T-helper 17 cell (primary cell): ENCODE measurements at regions not wholly inside any gene's neighbourhood (a gene's known extent, or its start where the extent isn't known, plus 50 kb on each side); places are given as distances from the start of the nearest gene placed in this dataset.

Experiments
- ATAC-seq: fragments of 150-1000 bp; cut with Tn5 transposase; 2 replicates; pipeline ENCODE4 v1.10.0; 2021; ENCODE audit warnings: mild to moderate bottlenecking, moderate library complexity
- DNase-seq, 3 donors: peaks; one replicate each; pipeline versions ENCODE4 v3.0.0 to v3.0.0-alpha.2; 2020 to 2021
- H3K9me3 ChIP-seq: one replicate; pipeline ENCODE4 v1.7.0; 2013; ENCODE audit warnings: low read length, mild to moderate bottlenecking; ENCODE audit not compliant: control insufficient read depth, poor library complexity, severe bottlenecking
- H3K27ac Mint-ChIP-seq: one replicate; pipeline ENCODE4 v1.8.0; 2022; ENCODE audit warnings: mild to moderate bottlenecking, moderate library complexity, mixed read lengths
- H3K27me3 Mint-ChIP-seq: one replicate; pipeline ENCODE4 v1.8.0; 2022; ENCODE audit warnings: mixed read lengths
- H3K36me3 Mint-ChIP-seq: one replicate; pipeline ENCODE4 v1.8.0; 2022; ENCODE audit warnings: low read depth, mixed read lengths
- H3K4me1 Mint-ChIP-seq: one replicate; pipeline ENCODE4 v1.8.0; 2022; ENCODE audit warnings: mild to moderate bottlenecking, mixed read lengths
- H3K4me3 Mint-ChIP-seq: one replicate; pipeline ENCODE4 v1.8.0; 2022; ENCODE audit warnings: mild to moderate bottlenecking, moderate library complexity, mixed read lengths

GRCh38 chr17:13918247-13918646 is 151.1 kb upstream of the COX10 start:
- no peak overlapping the region for H3K4me3 Mint-ChIP-seq
- DNase-seq = no peak
- no peak overlapping the region for H3K27ac Mint-ChIP-seq
- no peaks in the 10 kb centered on the region for H3K9me3 ChIP-seq
- peaks cover 3% of the 10 kb centered on the region for H3K4me1 Mint-ChIP-seq
- ATAC-seq = no peak
- no peaks in the 10 kb centered on the region for H3K27me3 Mint-ChIP-seq
- H3K36me3 Mint-ChIP-seq = peaks cover 4% of the 10 kb centered on the region

DNA sequence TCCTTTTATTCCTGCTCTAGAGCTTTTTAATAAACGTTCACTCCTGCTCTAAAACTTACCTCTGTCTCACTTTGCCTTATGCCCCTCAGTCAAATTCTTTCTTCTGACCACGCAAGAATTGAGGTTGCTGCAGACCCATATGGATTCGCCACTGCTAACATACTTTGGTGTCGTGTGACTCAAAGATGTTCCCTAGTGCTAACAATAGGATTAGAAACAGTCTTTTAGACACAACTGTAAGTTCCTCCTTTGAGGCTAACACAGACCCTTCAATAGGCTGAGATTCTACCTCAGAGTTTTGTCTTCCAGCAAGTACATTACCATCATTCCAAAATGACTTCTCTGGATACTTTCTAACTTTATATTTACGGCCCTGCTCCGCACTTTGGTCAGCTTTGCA is 149.5 kb upstream of the COX10 start:
- H3K9me3 ChIP-seq = no peaks in the 10 kb centered on the region
- ATAC-seq (no peak), DNase-seq (no peak)
- Mint-ChIP-seq H3K4me1 (peaks cover 3% of the 10 kb centered on the region), H3K27ac (no peak overlapping the region), H3K36me3 (peaks cover 4% of the 10 kb centered on the region), H3K27me3 (no peaks in the 10 kb centered on the region), H3K4me3 (no peak overlapping the region)

DNA sequence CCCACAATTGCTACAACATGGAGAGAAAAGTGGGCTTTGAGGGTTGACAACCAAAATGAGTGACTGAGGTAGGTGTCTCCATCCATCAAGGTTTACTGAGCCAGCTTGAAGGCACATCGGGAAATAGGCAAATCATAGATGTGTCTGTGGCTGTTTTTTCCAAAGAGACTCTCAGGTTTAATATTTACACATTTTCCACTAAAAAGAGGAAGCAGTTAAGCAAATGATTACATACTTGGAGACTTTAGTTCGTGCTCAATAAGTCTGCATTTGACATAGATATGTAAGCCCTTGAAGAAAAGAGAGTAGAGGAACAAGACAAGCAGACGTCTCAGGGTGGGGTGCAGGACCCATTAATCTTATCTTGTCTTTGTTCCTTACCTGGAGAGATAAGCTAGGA is 148.9 kb upstream of the COX10 start:
- no peak overlapping the region for H3K4me3 Mint-ChIP-seq
- no peaks in the 10 kb centered on the region for H3K27me3 Mint-ChIP-seq
- H3K27ac Mint-ChIP-seq = no peak overlapping the region
- peaks cover 1% of the 10 kb centered on the region for H3K4me1 Mint-ChIP-seq
- no peak for DNase-seq
- H3K36me3 Mint-ChIP-seq = peaks cover 4% of the 10 kb centered on the region
- H3K9me3 ChIP-seq = no peaks in the 10 kb centered on the region
- no peak for ATAC-seq

- no peak overlapping the region for H3K27ac Mint-ChIP-seq
- no peaks in the 10 kb centered on the region for H3K4me1 Mint-ChIP-seq
- no peaks in the 10 kb centered on the region for H3K27me3 Mint-ChIP-seq
- DNase-seq (no peak), ATAC-seq (no peak)
- no peak overlapping the region for H3K4me3 Mint-ChIP-seq
- H3K9me3 ChIP-seq = no peaks in the 10 kb centered on the region
- peaks cover 4% of the 10 kb centered on the region for H3K36me3 Mint-ChIP-seq
Observed at GRCh38 chr17:13921841-13922776, 147.2 kb upstream of the COX10 start.

GRCh38 chr17:13922885-13923284 is 146.4 kb upstream of the COX10 start:
- Mint-ChIP-seq H3K4me1 (no peaks in the 10 kb centered on the region), H3K4me3 (no peak overlapping the region), H3K27ac (no peak overlapping the region), H3K36me3 (peaks cover 2% of the 10 kb centered on the region), H3K27me3 (no peaks in the 10 kb centered on the region)
- no peak for DNase-seq
- H3K9me3 ChIP-seq = no peaks in the 10 kb centered on the region
- ATAC-seq = no peak

GRCh38 chr17:13925579-13925978 is 143.7 kb upstream of the COX10 start:
- no peak overlapping the region for H3K4me3 Mint-ChIP-seq
- H3K27ac Mint-ChIP-seq = no peak overlapping the region
- H3K27me3 Mint-ChIP-seq = no peaks in the 10 kb centered on the region
- no peaks in the 10 kb centered on the region for H3K4me1 Mint-ChIP-seq
- ATAC-seq = no peak
- DNase-seq = no peak
- no peaks in the 10 kb centered on the region for H3K9me3 ChIP-seq
- no peaks in the 10 kb centered on the region for H3K36me3 Mint-ChIP-seq

- Mint-ChIP-seq H3K27ac (no peak overlapping the region), H3K4me1 (no peaks in the 10 kb centered on the region)
- DNase-seq = no peak
Observed at GRCh38 chr17:13931111-13931526, 138.2 kb upstream of the COX10 start.

DNA sequence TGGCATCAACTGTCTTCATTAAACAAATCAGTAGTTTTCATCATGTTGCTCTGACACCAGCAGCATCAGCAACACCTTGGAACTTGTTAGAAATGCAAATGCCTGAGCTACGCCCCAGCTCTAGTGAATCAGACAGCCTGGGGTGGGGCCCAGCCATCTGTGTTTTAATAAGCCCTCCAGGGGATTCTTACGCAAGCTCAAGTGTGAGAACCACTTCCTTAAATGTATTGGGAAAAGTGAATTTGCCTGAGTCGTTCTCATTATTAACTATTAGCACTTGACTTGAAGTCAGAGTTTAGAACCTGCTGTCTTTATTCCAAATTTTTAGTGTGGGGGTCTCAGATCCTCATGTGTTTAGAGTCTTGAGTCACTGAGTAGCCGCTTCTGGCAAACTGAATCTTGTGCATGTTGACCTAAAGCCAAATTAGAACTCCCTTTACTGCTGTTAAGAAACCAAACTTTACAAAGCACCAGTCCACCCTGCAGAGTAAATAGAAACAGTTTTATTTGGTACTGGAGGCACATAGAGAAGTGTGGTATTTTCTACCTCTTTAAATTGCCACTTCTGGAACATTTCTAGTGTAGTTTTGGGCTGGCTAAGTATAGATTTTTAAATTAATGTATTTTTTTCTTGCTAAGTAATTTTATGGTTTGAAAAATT is 137.4 kb upstream of the COX10 start:
- ATAC-seq = peak; percentile 67
- Mint-ChIP-seq H3K36me3 (peaks cover 2% of the 10 kb centered on the region), H3K27ac (no peak overlapping the region), H3K4me1 (no peaks in the 10 kb centered on the region), H3K27me3 (no peaks in the 10 kb centered on the region), H3K4me3 (no peak overlapping the region)
- no peaks in the 10 kb centered on the region for H3K9me3 ChIP-seq
- DNase-seq = no peak

More at GRCh38 chr17:13931111-13931526, 138.2 kb upstream of the COX10 start:
- no peaks in the 10 kb centered on the region for H3K27me3 Mint-ChIP-seq
- peak; percentile 65 for ATAC-seq
- H3K4me3 Mint-ChIP-seq = no peak overlapping the region
- no peaks in the 10 kb centered on the region for H3K9me3 ChIP-seq
- H3K36me3 Mint-ChIP-seq = peaks cover 2% of the 10 kb centered on the region

- H3K4me3 Mint-ChIP-seq = no peak overlapping the region
- DNase-seq = no peak
Observed at GRCh38 chr17:13933441-13934276, 135.6 kb upstream of the COX10 start.

DNA sequence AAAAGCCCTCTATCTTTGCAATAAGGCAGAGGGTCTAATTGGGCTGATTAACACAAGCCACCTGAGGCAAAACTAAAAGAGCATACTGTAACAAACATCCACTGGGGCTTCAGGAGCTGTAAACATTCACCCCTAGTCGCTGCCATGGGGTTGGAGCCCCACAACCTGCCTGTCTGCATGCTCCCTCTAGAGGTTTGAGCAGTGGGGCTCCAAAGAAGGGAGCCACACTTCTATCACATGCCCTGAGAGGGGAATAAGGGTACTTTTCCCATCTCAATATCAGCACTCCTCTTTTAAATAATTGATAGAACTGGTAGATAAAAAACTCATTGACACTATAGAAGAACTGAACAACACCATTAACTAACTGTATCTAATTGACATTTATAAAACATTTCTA is 130.1 kb upstream of the COX10 start:
- no peak for DNase-seq
- H3K27me3 Mint-ChIP-seq = no peaks in the 10 kb centered on the region
- no peak overlapping the region for H3K27ac Mint-ChIP-seq
- H3K4me1 Mint-ChIP-seq = peaks cover 2% of the 10 kb centered on the region
- H3K36me3 Mint-ChIP-seq = no peaks in the 10 kb centered on the region
- no peaks in the 10 kb centered on the region for H3K9me3 ChIP-seq
- H3K4me3 Mint-ChIP-seq = no peak overlapping the region
- ATAC-seq = no peak

More at GRCh38 chr17:13933441-13934276, 135.6 kb upstream of the COX10 start:
- H3K9me3 ChIP-seq = no peaks in the 10 kb centered on the region
- no peak for ATAC-seq
- peaks cover 2% of the 10 kb centered on the region for H3K36me3 Mint-ChIP-seq
- peak overlapping the region; percentile 30 for H3K27ac Mint-ChIP-seq
- H3K4me1 Mint-ChIP-seq = peaks cover 2% of the 10 kb centered on the region
- no peaks in the 10 kb centered on the region for H3K27me3 Mint-ChIP-seq

DNA sequence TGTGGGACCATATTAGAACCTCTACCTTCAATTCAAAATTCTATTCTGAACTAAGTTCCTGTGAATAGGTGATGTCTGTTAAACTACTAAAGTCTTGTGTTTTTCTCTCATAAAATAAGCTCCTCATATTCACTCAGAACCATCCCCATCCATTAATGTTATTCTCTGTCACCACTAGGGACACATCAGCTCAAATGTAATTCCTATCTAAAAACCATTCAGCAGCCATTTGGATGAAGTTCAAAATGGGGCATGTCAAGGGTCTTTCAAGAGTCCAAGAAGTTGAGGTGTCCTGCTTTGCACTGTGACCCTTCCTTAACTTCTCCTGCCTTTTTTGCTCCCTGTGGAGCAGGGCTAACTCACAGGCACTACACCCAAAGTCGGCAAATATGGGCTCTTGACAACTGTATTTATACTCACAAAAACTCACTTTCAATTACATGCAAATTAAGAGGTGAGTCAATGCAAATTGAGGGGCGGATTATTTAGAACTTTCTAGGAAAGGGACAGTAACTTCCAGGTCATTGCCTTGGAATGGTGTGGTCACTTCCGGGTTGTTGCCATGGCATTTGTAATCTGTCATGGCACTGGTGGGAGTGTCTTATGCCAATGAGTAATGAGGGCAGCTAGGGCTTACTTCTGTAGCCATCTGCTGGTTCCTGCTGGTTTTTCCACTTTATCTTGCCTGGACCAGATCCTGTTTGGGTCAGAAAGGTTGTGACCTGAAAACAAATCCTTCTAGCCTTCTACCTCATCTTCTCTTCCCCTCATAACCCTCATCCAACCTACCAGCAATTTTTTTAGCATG is 128.2 kb upstream of the COX10 start:
- H3K27ac Mint-ChIP-seq = no peak overlapping the region
- H3K4me3 Mint-ChIP-seq = no peak overlapping the region
- DNase-seq (no peak), ATAC-seq (no peak)
- no peaks in the 10 kb centered on the region for H3K9me3 ChIP-seq
- H3K36me3 Mint-ChIP-seq = no peaks in the 10 kb centered on the region
- H3K4me1 Mint-ChIP-seq = peaks cover 2% of the 10 kb centered on the region
- H3K27me3 Mint-ChIP-seq = no peaks in the 10 kb centered on the region

DNA sequence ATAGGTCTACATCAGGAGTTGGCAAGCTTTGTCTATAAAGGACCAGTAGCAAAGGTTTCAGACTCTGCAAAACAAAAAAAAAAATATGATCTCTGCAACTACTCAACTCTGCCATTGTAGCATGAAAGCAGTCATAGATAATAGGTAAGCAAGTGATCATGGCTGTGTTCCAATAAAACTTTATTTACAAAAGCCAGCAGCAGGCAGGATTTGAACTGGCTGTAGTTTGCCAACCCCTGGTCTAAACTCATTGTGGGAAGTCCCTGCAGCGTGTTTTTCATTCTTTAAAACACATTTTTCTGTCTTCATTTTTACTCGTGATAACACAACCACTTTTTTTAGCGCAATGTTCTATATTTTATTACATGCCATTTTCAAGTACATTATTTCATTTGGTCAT is 127.5 kb upstream of the COX10 start:
- Mint-ChIP-seq H3K27me3 (no peaks in the 10 kb centered on the region), H3K4me3 (no peak overlapping the region), H3K36me3 (no peaks in the 10 kb centered on the region), H3K4me1 (peaks cover 2% of the 10 kb centered on the region), H3K27ac (no peak overlapping the region)
- ATAC-seq (no peak), DNase-seq (no peak)
- H3K9me3 ChIP-seq = no peaks in the 10 kb centered on the region
